HepG2 (cell line): ENCODE measurements at regions not wholly inside any gene's neighbourhood (a gene's known extent, or its start where the extent isn't known, plus 50 kb on each side); places are given as distances from the start of the nearest gene placed in this dataset.

Experiments used
- ATAC-seq: fragments of 200-7000 bp; cut with Tn5 transposase; 3 replicates; pipeline ENCODE4 v1.9.1; 2020; ENCODE audit warnings: mild to moderate bottlenecking, moderate library complexity
- BruUV-seq: library from RNA; stranded (reverse); fragments of 400-500 nt; replicated peaks from 2 replicates; lab custom pipeline; 2021; lab: Mats Ljungman, UMichigan
- CTCF ChIA-PET: fragments of 300-600 bp; formaldehyde crosslinking; extraction: SDS; loops from one replicate; lab custom pipeline; 2021; ENCODE audit warnings: low total read pairs, inconsistent platforms, low intra/inter-chr PET ratio; lab: Yijun Ruan, JAX
- POLR2A ChIA-PET: fragments of 350-600 bp; sonication (Branson Sonifier 250); formaldehyde crosslinking; loops from one replicate; lab custom pipeline; 2020; ENCODE audit warnings: antibody characterized with exemption, inconsistent platforms; lab: Yijun Ruan, JAX
- DNase-seq: peaks from one replicate; pipeline ENCODE4 v3.0.0-alpha.2; 2015; ENCODE audit warnings: low spot score
- FAIRE-seq: peaks from 3 replicates; lab custom pipeline; 2011; peaks lifted over from hg19 to GRCh38; lab: Jason Lieb, UNC
- H2AFZ ChIP-seq: one replicate; pipeline ENCODE4 v1.6.1; 2011; ENCODE audit warnings: low read length, inconsistent platforms
- H3K27ac ChIP-seq: fragments of 300-600 bp; 3 replicates; pipeline ENCODE4 v1.8.0; 2011; ENCODE audit warnings: mixed run types, mild to moderate bottlenecking, mixed read lengths, low read length, inconsistent platforms; ENCODE audit not compliant: insufficient read depth; ENCODE audit errors: extremely low read length
- H3K27me3 ChIP-seq, 2 experiments: fragments of 200-600 bp in 1 of 2; 2 replicates in 1 of 2; 3 replicates in 1 of 2; pipeline versions ENCODE4 v1.6.0 to v1.8.0; 2011; ENCODE audit warnings: low read length in 2 of 2, mild to moderate bottlenecking in 2 of 2, moderate library complexity in 2 of 2, inconsistent platforms in 1 of 2; ENCODE audit not compliant: insufficient read depth in 2 of 2, control insufficient read depth in 1 of 2
- H3K36me3 ChIP-seq, 2 experiments: fragments of 200-600 bp in 1 of 2; replicated peaks in 1 of 2; 2 replicates in 1 of 2; 3 replicates in 1 of 2; pipeline versions ENCODE4 v1.5.1 to v1.8.0; 2011; ENCODE audit warnings: low read length in 2 of 2, inconsistent platforms in 1 of 2; ENCODE audit not compliant: insufficient read depth in 2 of 2, control insufficient read depth in 1 of 2
- H3K4me1 ChIP-seq: 2 replicates; pipeline ENCODE4 v1.5.1; 2012; ENCODE audit warnings: low read length, inconsistent platforms; ENCODE audit not compliant: insufficient read depth
- H3K4me2 ChIP-seq: 2 replicates; pipeline ENCODE4 v1.6.0; 2011; ENCODE audit warnings: low read depth, low read length, inconsistent platforms
- H3K4me3 ChIP-seq, 3 experiments: fragments of 200-600 bp in 1 of 3; sonication (generic), shearing (Covaris generic) in 1 of 3; replicated peaks in 1 of 3; 2 replicates each; pipeline ENCODE4 v1.5.1; 2011 to 2016; ENCODE audit warnings: low read length in 3 of 3, inconsistent platforms in 2 of 3, low read depth in 2 of 3, mild to moderate bottlenecking in 2 of 3, control low read depth in 1 of 3, mixed read lengths in 1 of 3; ENCODE audit not compliant: insufficient read depth in 1 of 3
- H3K79me2 ChIP-seq: one replicate; pipeline ENCODE4 v1.6.1; 2011; ENCODE audit warnings: low read length, inconsistent platforms; ENCODE audit not compliant: insufficient read depth
- H3K9ac ChIP-seq: 2 replicates; pipeline ENCODE4 v1.6.0; 2011; ENCODE audit warnings: mild to moderate bottlenecking, low read depth, low read length, inconsistent platforms; ENCODE audit not compliant: insufficient read depth
- H3K9me3 ChIP-seq: 2 replicates; pipeline ENCODE4 v1.5.1; 2012; ENCODE audit warnings: mild to moderate bottlenecking, low read length
- H4K20me1 ChIP-seq: 2 replicates; pipeline ENCODE4 v1.6.0; 2011; ENCODE audit warnings: inconsistent platforms, mild to moderate bottlenecking, low read length, moderate library complexity; ENCODE audit not compliant: insufficient read depth
- ATF7 ChIP-seq, 2 experiments: fragments of 450-650 bp in 1 of 2; sonication (generic) in 1 of 2; formaldehyde crosslinking in 1 of 2; IDR thresholded peaks; 2 replicates each; pipeline versions ENCODE4 v1.4.0 to v1.6.1; 2016 to 2020; ENCODE audit warnings: antibody characterized with exemption in 1 of 2, mild to moderate bottlenecking in 1 of 2, missing genetic modification reagents in 1 of 2
- BRD4 ChIP-seq: sonication (generic); formaldehyde crosslinking; IDR thresholded peaks from 2 replicates; pipeline ENCODE4 v1.4.0; 2020; ENCODE audit warnings: missing genetic modification reagents
- FOXP1 ChIP-seq, 2 experiments: fragments of 450-650 bp in 1 of 2; IDR thresholded peaks; 2 replicates each; pipeline ENCODE4 v1.6.1; 2017 to 2018; ENCODE audit warnings: antibody characterized with exemption in 1 of 2
- HNRNPK ChIP-seq: fragments of 200-400 bp; formaldehyde crosslinking; IDR thresholded peaks from 2 replicates; pipeline ENCODE4 v1.6.1; 2018; ENCODE audit warnings: low read length, low read depth, moderate library complexity, mild to moderate bottlenecking; ENCODE audit not compliant: poor library complexity, severe bottlenecking
- MBD4 ChIP-seq: IDR thresholded peaks from 2 replicates; pipeline ENCODE4 v1.6.1; 2012; ENCODE audit warnings: low read length, inconsistent platforms, borderline replicate concordance
- ZNF607 ChIP-seq: sonication (generic); formaldehyde crosslinking; IDR thresholded peaks from 2 replicates; pipeline ENCODE4 v1.5.1; 2020; ENCODE audit warnings: missing genetic modification reagents, mild to moderate bottlenecking, borderline replicate concordance
- ZNF780A ChIP-seq: sonication (generic); formaldehyde crosslinking; IDR thresholded peaks from 2 replicates; pipeline ENCODE4 v1.8.0; 2022; ENCODE audit warnings: mild to moderate bottlenecking, missing genetic modification reagents, moderate library complexity
- WGBS: methylation state at CpG from one replicate; pipeline ENCODE4 v1.1.6; 2017; ENCODE audit warnings: low lambda C conversion rate; 5-methylcytosine and 5-hydroxymethylcytosine counted together
- in situ Hi-C: cut with HindIII; loops from 2 replicates; pipeline ENCODE4 v1.10.0; 2017; ENCODE audit warnings: low pct_unique_long_range_greater_than_20kb; ENCODE audit not compliant: extremely low pct_ligation_motif_present
- intact Hi-C: fragments of 100-400 bp; cut with micrococcal nuclease; formaldehyde crosslinking; loops from one replicate; pipeline ENCODE4 v1.10.0; 2022; ENCODE audit not compliant: unreplicated experiment

- no peak for TF ChIP-seq MBD4
- no peak for TF ChIP-seq FOXP1 (IDR thresholded peaks at IDR 0.05)
- no peak for TF ChIP-seq FOXP1 (CRISPR knock-in tag; IDR thresholded peaks at IDR 0.05)
Measured at GRCh38 chr14:48665077-48665784, 920.9 kb downstream of the RPS29 start (continued).

- BruUV-seq: no TSS peak
- Histone ChIP-seq H3K9ac (no peak overlapping the region), H3K4me3 (no peak overlapping the region), H3K9me3 (peaks cover 21% of the 10 kb centered on the region), H3K27ac (no peak overlapping the region), H2AFZ (no peak overlapping the region), H3K79me2 (no peaks in the 10 kb centered on the region), H3K4me2 (no peak overlapping the region), H4K20me1 (no peaks in the 10 kb centered on the region), H3K27me3 (no peaks in the 10 kb centered on the region), H3K36me3 (no peaks in the 10 kb centered on the region), H3K4me1 (no peaks in the 10 kb centered on the region)
- DNase-seq: no peak
- in situ Hi-C loops (no loop called here), intact Hi-C loops (no loop called here)
- no peak for TF ChIP-seq BRD4 (CRISPR knock-in tag)
- TF ChIP-seq ZNF607 (CRISPR knock-in tag): no peak
- no peak for TF ChIP-seq ZNF780A
- WGBS: 0% methylated on average over 1 of the region's 1 CpG
- no peak for ATAC-seq
- no peak for FAIRE-seq
- CTCF ChIA-PET: no interaction called here
- POLR2A ChIA-PET: no interaction called here
Measured at GRCh38 chr14:48643241-48643640, 942.9 kb downstream of the RPS29 start.

- ATAC-seq: no peak
- CTCF ChIA-PET: no interaction called here
Measured at GRCh38 chr14:48628870-48629269, 953.5 kb upstream of the MDGA2 start.

More at GRCh38 chr14:48628870-48629269, 953.5 kb upstream of the MDGA2 start:
- H3K4me2 ChIP-seq: no peak overlapping the region
- FAIRE-seq: no peak
- BruUV-seq: no TSS peak
- H3K9me3 ChIP-seq: peaks cover 39% of the 10 kb centered on the region
- no peaks in the 10 kb centered on the region for H3K36me3 ChIP-seq
- no peak overlapping the region for H3K9ac ChIP-seq
- no peak for DNase-seq
- no peak overlapping the region for H3K4me3 ChIP-seq
- no peaks in the 10 kb centered on the region for H4K20me1 ChIP-seq
- peak; percentile 25; the same call in 1 of the 2 replicates for TF ChIP-seq ATF7 (IDR thresholded peaks at IDR 0.05)
- no peak for TF ChIP-seq ATF7 (CRISPR knock-in tag; IDR thresholded peaks at IDR 0.05)
- no peak for TF ChIP-seq HNRNPK
- intact Hi-C loops: no loop called here
- in situ Hi-C loops: no loop called here
- no peaks in the 10 kb centered on the region for H3K27me3 ChIP-seq
- H2AFZ ChIP-seq: no peak overlapping the region
- H3K4me1 ChIP-seq: no peaks in the 10 kb centered on the region
- no peak overlapping the region for H3K27ac ChIP-seq
- H3K79me2 ChIP-seq: no peaks in the 10 kb centered on the region
- POLR2A ChIA-PET: no interaction called here
